ENCODE measurements at regions not wholly inside any gene's neighbourhood (a gene's known extent, or its start where the extent isn't known, plus 50 kb on each side); places are given as distances from the start of the nearest gene placed in this dataset.

- no peak for TF ChIP-seq CTCF (IDR thresholded peaks at IDR 0.05)
- TF ChIP-seq POLR2A (IDR thresholded peaks at IDR 0.05), result no peak
Measured at GRCh38 chr15:96073908-96074307, 256.6 kb upstream of the NR2F2 start.
